Limb (tissue), 2 donors: ENCODE measurements at regions not wholly inside any gene's neighbourhood (a gene's known extent, or its start where the extent isn't known, plus 50 kb on each side); places are given as distances from the start of the nearest gene placed in this dataset.

Source experiments
- DNase-seq, 2 donors: peaks; one replicate each; pipeline ENCODE4 v3.0.0-alpha.2; 2016; ENCODE audit errors: extremely low spot score in 2 of 2

DNA sequence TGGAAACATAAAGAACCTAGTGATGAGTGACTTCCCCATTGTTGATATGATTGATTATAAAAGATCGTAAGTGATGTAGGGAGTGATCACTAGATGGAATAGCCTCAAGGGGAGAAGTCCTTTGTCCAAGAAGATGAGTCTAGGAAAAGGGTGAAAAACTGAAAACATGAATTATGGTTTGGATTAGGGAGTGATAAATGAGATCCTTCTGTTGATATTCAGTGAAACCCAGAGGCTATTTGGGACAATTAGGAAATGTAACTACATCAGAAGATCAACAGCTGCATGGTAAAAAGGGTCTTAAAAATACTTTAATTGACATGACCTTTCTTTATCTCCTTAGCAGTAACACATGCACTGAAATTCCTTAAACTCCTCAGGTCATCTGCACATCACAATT lies 124.0 kb upstream of the UNC5C start:
- DNase-seq, result no peak

- DNase-seq, result no peak
Observed at GRCh38 chr4:95660719-95661118, 111.9 kb upstream of the UNC5C start.

DNA sequence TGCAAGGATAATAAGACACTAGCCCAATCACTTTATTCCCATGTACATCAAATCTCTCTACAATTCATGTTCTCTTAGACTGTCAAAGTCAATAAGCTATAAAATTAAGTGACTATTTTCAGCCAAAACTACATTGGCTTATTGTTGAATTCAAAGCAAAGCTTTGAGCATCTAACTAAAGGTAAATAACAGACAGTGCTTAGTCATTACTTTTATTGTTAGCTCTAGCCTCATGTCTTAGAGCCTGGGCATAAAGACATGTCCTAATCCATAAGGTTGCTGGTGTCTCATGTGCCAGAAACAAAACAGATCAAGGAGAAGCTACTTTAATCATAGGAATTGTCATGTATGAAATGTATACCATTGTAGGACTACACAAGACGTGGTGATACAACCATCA lies 103.1 kb upstream of the UNC5C start:
- DNase-seq, result no peak

- no peak for DNase-seq
Observed at GRCh38 chr4:95644417-95644816, 95.6 kb upstream of the UNC5C start.

DNA sequence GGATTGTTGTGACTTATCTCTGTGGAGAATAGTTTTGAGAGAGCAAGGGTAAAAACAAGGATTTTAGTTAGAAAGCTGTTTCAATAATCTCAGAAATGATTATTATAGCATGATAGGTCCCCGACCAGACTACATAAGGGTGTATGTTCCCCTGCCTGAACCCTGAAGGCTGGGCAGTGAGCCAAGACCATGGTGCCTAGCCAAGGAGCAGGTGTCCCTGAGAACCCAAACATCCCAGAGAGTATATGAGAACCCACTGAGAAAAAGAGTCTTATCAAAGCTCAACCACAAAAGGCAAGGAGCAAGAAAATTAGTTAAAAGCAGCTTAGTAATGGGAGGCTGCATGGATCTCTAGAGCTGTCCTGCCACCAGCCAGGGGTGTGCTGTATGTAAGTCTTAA lies 94.9 kb upstream of the UNC5C start:
- DNase-seq, result no peak

GRCh38 chr4:95641571-95641970 lies 92.8 kb upstream of the UNC5C start:
- no peak for DNase-seq

GRCh38 chr4:95640311-95640710 lies 91.5 kb upstream of the UNC5C start:
- DNase-seq, result no peak

GRCh38 chr4:95638920-95639501 lies 90.2 kb upstream of the UNC5C start:
- no peak for DNase-seq

- DNase-seq, result no peak
Observed at GRCh38 chr4:95637043-95637600, 88.3 kb upstream of the UNC5C start.

GRCh38 chr4:95636061-95636460 lies 87.3 kb upstream of the UNC5C start:
- no peak for DNase-seq

DNA sequence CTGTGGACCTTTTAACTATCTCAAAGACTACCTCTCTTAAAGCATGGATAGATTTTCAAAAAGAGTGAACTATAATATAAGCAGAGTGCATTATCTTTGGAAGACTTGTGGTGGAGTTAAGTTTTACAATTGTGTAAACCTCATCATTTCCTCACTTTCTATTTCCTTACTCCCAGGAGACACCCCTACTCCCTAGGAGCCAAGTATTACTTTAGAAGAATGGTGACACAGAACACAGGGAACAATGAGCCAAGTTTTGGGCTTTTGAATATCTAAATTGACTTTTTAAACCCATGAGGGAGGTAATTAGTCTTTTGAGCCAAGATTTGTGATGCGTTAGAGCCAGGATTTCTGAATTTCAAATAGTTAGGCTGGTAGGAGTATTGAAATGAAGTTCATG lies 78.9 kb upstream of the UNC5C start:
- no peak for DNase-seq

DNA sequence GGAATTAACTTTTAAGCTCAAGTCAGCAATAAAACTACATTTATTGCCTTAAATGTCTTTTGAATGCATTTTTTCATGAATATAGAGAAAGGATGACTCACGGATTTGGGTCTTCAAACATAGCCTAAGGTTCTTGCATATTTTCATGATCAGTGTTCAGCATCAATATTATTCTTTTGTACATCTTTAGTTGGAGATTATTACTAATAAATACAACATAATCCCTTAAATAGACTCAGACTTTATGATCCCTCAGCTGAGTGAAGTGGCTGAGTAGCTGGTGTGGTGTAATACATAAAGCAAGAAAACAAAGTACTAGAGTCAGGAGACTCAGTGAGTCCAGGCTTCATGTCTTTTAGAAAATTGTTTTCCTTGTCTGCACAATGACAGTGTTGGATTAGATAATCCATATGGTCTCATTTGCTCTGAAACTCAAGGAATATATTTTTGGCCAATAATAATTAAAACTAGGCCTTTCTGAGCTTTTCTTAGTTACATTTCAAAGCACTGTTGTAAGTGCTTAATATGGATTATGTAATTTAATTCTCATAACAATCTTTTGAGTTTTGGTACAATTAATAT lies 78.3 kb upstream of the UNC5C start:
- no peak for DNase-seq

DNA sequence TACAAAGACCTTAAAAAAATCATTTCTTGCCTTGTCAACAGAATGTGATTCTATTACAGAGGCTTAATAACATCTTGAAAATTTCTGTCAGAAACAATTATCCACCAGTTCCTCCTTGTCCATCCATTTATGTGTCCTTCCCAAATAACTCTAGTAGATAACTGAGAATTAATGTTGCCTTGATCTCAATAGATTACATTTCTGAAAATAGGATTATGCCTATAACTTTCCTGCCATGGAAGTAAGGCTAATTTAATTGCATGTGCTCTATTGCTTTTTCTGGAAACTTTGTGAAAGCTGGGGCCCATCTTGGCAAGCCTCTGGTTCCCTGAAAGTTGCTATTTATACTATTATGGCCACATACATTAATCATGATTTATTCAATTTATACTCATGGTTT lies 76.2 kb upstream of the UNC5C start:
- no peak for DNase-seq

GRCh38 chr4:95619525-95620443 lies 71.0 kb upstream of the UNC5C start:
- no peak for DNase-seq

- DNase-seq, result no peak
Observed at GRCh38 chr4:95614684-95615205, 66.0 kb upstream of the UNC5C start.

- DNase-seq, result no peak
Observed at GRCh38 chr4:95610061-95610569, 61.3 kb upstream of the UNC5C start.

DNA sequence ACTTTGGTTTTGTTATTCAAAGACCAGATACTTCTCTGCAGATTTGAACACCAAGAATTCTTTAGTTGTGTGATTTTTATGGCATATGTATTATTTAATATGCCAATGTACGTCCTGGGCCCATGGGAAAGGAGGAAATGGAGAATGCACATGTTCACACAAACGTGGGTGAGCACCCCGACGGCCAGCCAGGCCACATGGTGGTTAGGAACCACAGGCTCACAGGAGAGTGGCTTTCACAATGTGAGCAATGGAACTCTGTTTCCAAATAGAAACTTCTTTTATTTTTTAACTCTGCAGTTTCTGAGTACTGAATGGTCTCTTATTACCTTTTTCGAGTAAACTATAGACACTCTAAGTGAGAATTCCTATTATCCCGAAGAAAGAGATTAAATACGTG lies 58.0 kb upstream of the UNC5C start:
- no peak for DNase-seq

GRCh38 chr4:95603393-95603792 lies 54.6 kb upstream of the UNC5C start:
- DNase-seq, result no peak

- DNase-seq, result no peak
Observed at GRCh38 chr4:95602872-95603271, 54.1 kb upstream of the UNC5C start.

DNA sequence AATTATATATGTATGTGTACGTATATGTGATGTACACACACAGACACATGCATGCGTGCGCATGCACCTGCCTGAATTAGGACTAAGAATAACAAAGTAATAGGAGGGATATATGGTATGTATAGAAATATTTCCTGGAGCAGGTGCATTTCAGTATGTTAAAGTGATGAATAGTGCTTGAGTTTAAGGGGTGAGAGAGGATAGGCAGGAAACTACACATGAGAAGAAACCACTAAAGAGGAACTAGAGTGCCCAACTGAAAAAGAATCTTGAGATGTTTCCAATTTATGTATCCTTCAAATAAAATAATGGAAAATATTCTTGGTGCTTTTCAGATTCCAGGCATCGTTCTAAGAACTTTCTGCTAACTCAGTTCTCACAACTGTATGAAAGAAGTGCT lies 52.6 kb upstream of the UNC5C start:
- DNase-seq, result no peak

DNA sequence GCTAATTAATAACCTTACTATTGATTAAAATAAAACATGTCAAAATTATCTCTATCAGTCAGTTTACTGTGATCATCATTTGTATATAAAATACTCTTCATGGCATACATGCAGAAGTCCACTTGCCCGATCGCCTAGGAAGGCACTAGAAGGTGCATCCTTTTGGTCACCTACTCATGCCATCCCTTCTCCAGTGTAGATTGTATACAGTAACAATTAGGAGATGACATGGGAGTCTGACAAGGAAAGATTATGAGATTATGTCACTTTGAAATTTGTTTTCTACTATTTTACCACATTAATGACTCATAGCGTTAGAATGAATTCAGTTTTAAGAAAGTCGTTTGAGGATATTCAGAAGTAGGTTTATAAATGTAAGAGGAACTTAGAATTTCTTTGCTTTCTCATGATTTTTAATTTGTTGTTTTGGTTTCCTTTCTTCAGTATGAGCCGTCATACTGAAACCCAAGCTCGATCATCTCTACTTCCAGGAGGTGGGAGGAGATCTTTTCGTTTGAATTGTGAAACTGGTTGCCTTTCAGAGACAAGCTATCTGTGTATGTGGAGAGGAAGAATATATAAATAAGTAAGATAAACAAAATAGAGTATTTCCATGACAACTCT lies 51.1 kb upstream of the UNC5C start:
- DNase-seq, result no peak
